OCI-LY7 (cell line): ENCODE measurements at regions not wholly inside any gene's neighbourhood (a gene's known extent, or its start where the extent isn't known, plus 50 kb on each side); places are given as distances from the start of the nearest gene placed in this dataset.

Source experiments
- CTCF ChIP-seq: fragments of 200-600 bp; sonication (generic); conservative IDR thresholded peaks from 2 replicates; pipeline ENCODE4 v1.5.1; 2014; ENCODE audit warnings: mild to moderate bottlenecking, antibody characterized with exemption, low read length, moderate library complexity, mixed read lengths
- EZH2phosphoT487 ChIP-seq: fragments of 200-600 bp; sonication (generic); IDR thresholded peaks from 2 replicates; pipeline ENCODE4 v1.6.1; 2018; ENCODE audit warnings: low read depth, borderline replicate concordance, mild to moderate bottlenecking, mixed run types, antibody characterized with exemption, low read length, moderate library complexity, mixed read lengths

- no peak for TF ChIP-seq CTCF
- no peak for TF ChIP-seq EZH2phosphoT487
Observed at GRCh38 chr4:107304699-107305286, 268.7 kb upstream of the DKK2 start.
